Lung (tissue), 11 donors: ENCODE measurements at regions not wholly inside any gene's neighbourhood (a gene's known extent, or its start where the extent isn't known, plus 50 kb on each side); places are given as distances from the start of the nearest gene placed in this dataset.

Source experiments
- ATAC-seq: fragments of 200-7000 bp; cut with Tn5 transposase; one replicate; pipeline ENCODE4 v1.9.1; 2020; ENCODE audit warnings: moderate number of reproducible peaks; ENCODE audit not compliant: insufficient read depth, low FRiP score
- DNase-seq, 3 donors: peaks; one replicate each; pipeline ENCODE4 v3.0.0-alpha.2; 2013 to 2017
- H3K27ac ChIP-seq, 2 donors: one replicate each; pipeline ENCODE4 v1.5.1; 2013; ENCODE audit warnings: mild to moderate bottlenecking in 2 of 2, moderate library complexity in 2 of 2, control low read depth in 1 of 2, inconsistent platforms in 1 of 2, low read depth in 1 of 2, low read length in 1 of 2
- H3K27me3 ChIP-seq, 3 donors: one replicate each; pipeline ENCODE4 v1.5.1; 2013; ENCODE audit warnings: low read length in 2 of 3; ENCODE audit not compliant: control insufficient read depth in 3 of 3, insufficient read depth in 3 of 3
- H3K36me3 ChIP-seq, 4 donors: one replicate each; pipeline ENCODE4 v1.5.1; 2013; ENCODE audit warnings: low read length in 4 of 4, mild to moderate bottlenecking in 1 of 4, moderate library complexity in 1 of 4; ENCODE audit not compliant: control insufficient read depth in 4 of 4, insufficient read depth in 4 of 4
- H3K4me1 ChIP-seq, 5 donors: one replicate each; pipeline ENCODE4 v1.5.1; 2013; ENCODE audit warnings: low read length in 5 of 5, mild to moderate bottlenecking in 2 of 5, moderate library complexity in 1 of 5; ENCODE audit not compliant: control insufficient read depth in 5 of 5, insufficient read depth in 5 of 5
- H3K4me3 ChIP-seq: one replicate; pipeline ENCODE4 v1.5.1; 2013; ENCODE audit warnings: mild to moderate bottlenecking, control low read depth, moderate library complexity
- H3K9ac ChIP-seq, 2 donors: one replicate each; pipeline ENCODE4 v1.5.1; 2013; ENCODE audit warnings: low read length in 2 of 2, control low read depth in 1 of 2; ENCODE audit not compliant: insufficient read depth in 1 of 2
- H3K9me3 ChIP-seq, 4 donors: one replicate each; pipeline ENCODE4 v1.5.1; 2013; ENCODE audit warnings: low read length in 3 of 4, mild to moderate bottlenecking in 1 of 4, moderate library complexity in 1 of 4; ENCODE audit not compliant: control insufficient read depth in 4 of 4, insufficient read depth in 3 of 4
- WGBS, 2 donors: extraction: QIAGEN DNeasy Blood & Tissue Kit; methylation state at CpG; one replicate each; pipeline ENCODE4 v1.1.7; 2013; 5-methylcytosine and 5-hydroxymethylcytosine counted together
- TF ChIP-seq, protein P1 (sequence below): IDR thresholded peaks from 2 replicates; pipeline ENCODE4 v1.5.1; 2012; ENCODE audit warnings: mild to moderate bottlenecking; ENCODE audit errors: control extremely low read depth, extremely low read depth
- donor health status: control.
- donor health status: control.
- donor health status: Bipolar disorder and iron deficiency.
- donor health status: healthy.
- donor health status: DM: yes; HTN: yes; CAD: no.

DNA sequence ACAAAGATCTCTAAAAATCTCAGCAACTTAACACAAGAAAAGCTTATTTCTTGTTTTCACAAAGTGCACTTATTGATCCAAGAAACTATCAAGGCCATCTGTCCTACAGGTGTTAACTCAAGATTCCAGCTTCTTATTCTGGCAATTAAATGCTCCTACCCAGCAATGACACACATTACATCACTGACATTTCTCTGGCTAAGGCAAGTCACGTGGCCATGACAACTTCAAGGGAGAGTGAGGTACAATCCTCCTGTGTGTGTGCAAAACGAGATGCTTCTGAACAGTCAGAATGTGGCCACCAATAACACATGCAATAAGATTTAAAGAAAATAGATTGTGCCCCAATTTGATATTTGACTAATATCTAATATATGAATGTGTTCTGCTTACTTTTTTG, 169.3 kb upstream of the BTBD3 start:
- no peaks in the 10 kb centered on the region for H3K36me3 ChIP-seq
- H3K4me1 ChIP-seq, result no peaks in the 10 kb centered on the region
- no peaks in the 10 kb centered on the region for H3K9me3 ChIP-seq
- DNase-seq, result no peak
- 73 to 87% methylated on average over 2 of the region's 2 CpGs for WGBS, 2 donors
- TF ChIP-seq, protein P1, sequence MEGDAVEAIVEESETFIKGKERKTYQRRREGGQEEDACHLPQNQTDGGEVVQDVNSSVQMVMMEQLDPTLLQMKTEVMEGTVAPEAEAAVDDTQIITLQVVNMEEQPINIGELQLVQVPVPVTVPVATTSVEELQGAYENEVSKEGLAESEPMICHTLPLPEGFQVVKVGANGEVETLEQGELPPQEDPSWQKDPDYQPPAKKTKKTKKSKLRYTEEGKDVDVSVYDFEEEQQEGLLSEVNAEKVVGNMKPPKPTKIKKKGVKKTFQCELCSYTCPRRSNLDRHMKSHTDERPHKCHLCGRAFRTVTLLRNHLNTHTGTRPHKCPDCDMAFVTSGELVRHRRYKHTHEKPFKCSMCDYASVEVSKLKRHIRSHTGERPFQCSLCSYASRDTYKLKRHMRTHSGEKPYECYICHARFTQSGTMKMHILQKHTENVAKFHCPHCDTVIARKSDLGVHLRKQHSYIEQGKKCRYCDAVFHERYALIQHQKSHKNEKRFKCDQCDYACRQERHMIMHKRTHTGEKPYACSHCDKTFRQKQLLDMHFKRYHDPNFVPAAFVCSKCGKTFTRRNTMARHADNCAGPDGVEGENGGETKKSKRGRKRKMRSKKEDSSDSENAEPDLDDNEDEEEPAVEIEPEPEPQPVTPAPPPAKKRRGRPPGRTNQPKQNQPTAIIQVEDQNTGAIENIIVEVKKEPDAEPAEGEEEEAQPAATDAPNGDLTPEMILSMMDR, result no peak
- no peak overlapping the region for H3K9ac ChIP-seq
- H3K4me3 ChIP-seq, result no peak overlapping the region
- no peaks in the 10 kb centered on the region for H3K27me3 ChIP-seq
- no peak for ATAC-seq
- no peak overlapping the region for H3K27ac ChIP-seq

DNA sequence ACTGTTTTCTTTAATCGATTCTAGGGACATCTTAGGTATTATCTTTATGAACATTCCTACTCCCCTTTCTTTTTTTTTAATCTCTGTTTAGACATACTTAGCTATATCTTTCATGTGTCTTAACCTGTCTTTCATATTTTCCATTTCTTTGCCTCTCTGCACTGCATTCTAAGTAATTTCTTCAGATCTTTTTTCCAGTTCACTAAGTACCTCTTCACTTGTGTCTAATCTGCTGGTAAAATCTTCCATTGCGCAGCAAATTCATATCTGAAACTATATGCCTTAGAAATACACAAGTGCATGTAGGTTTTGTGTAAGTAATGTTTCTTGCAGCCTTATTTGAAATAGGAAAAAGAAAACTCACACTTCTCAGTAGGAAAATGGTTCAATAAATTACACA, 165.4 kb upstream of the BTBD3 start:
- H3K27me3 ChIP-seq, result no peaks in the 10 kb centered on the region
- H3K9ac ChIP-seq, result no peak overlapping the region
- H3K27ac ChIP-seq, result no peak overlapping the region
- H3K4me3 ChIP-seq, result no peak overlapping the region
- ATAC-seq, result no peak
- TF ChIP-seq, protein P1, result no peak
- DNase-seq, result no peak
- no peaks in the 10 kb centered on the region for H3K4me1 ChIP-seq
- H3K36me3 ChIP-seq, result no peaks in the 10 kb centered on the region
- 94% methylated on average over 2 of the region's 2 CpGs for WGBS, 2 donors
- peaks cover 0 to 3% (median 0%) of the 10 kb centered on the region in 4 donors for H3K9me3 ChIP-seq

DNA sequence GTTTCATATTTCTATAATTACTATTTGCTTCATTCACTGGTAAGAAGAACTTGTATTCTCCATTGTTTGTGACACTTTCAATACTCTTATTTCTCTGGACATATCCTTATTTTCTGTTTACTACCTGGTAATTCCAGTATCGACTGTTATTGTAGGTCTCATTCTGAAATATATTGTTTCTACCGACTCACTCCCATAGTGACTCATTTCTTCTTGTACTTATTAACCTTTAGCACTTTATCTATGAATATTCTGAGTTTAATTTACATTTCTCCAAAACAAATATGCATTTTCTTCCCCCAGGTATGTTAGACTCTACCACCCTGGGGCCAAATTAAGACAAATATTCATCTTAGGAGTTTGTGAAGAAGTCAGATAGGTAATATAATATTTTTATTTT, 164.5 kb upstream of the BTBD3 start:
- TF ChIP-seq, protein P1, result no peak
- DNase-seq (no peak), ATAC-seq (no peak)
- Histone ChIP-seq H3K4me3 (no peak overlapping the region), H3K27ac (no peak overlapping the region), H3K9me3 (peaks cover 0 to 3% (median 0%) of the 10 kb centered on the region in 4 donors), H3K36me3 (no peaks in the 10 kb centered on the region), H3K27me3 (no peaks in the 10 kb centered on the region), H3K9ac (no peak overlapping the region), H3K4me1 (no peaks in the 10 kb centered on the region)
- 89 to 91% methylated on average over 2 of the region's 2 CpGs for WGBS, 2 donors

DNA sequence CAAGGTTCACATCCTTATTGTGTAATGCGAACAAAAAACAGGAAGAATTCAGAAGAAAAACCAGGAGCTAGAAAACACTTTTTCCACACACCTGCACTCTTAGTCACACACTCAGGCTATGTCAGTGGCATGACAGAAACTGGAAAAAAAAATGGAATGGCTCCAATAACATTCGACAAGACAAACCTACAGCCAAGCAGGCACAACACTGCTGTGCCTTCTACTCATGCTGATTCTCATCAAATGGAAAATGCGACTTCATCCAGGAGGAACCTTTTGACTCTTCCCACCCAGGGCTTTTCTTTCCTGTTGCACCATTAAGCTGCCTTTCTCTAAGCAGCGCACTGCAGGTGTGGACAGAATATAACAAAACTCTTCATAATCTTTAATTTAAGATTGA, 163.2 kb upstream of the BTBD3 start:
- H3K4me3 ChIP-seq, result no peak overlapping the region
- no peaks in the 10 kb centered on the region for H3K27me3 ChIP-seq
- H3K4me1 ChIP-seq, result no peaks in the 10 kb centered on the region
- WGBS, 2 donors, result 70 to 84% methylated on average over 4 of the region's 4 CpGs
- H3K9ac ChIP-seq, result no peak overlapping the region
- TF ChIP-seq, protein P1, result no peak
- peaks cover 0 to 3% (median 0%) of the 10 kb centered on the region in 4 donors for H3K9me3 ChIP-seq
- no peaks in the 10 kb centered on the region for H3K36me3 ChIP-seq
- DNase-seq (no peak), ATAC-seq (no peak)
- H3K27ac ChIP-seq, result no peak overlapping the region
